ENCODE measurements at regions not wholly inside any gene's neighbourhood (a gene's known extent, or its start where the extent isn't known, plus 50 kb on each side); places are given as distances from the start of the nearest gene placed in this dataset.

GRCh38 chr20:40545478-40545877 lies 143.6 kb downstream of the MAFB start:
- DNase-seq, result no peak

DNA sequence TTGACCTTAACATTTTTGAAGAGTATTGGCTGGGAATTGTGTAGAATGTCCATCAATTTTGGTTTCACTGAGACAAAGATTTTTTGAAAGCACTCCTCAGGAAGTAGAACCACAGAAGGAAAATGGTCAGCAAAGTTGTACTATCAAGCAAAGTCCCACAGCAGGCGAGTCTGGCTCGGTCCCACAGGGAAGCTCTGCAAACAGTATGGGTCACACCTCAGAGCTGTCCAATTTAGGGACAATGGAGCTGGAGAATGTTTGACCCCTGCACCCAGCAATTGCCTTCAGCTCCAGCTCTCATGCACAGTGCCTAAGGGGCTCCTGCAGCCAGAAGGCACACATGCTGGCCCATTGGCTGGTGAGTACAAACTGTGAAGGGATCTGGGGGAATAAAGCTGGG lies 147.0 kb downstream of the MAFB start:
- no peak for DNase-seq

- DNase-seq, result no peak
These were observed 148.9 kb downstream of the MAFB start for GRCh38 chr20:40540166-40540565.

DNA sequence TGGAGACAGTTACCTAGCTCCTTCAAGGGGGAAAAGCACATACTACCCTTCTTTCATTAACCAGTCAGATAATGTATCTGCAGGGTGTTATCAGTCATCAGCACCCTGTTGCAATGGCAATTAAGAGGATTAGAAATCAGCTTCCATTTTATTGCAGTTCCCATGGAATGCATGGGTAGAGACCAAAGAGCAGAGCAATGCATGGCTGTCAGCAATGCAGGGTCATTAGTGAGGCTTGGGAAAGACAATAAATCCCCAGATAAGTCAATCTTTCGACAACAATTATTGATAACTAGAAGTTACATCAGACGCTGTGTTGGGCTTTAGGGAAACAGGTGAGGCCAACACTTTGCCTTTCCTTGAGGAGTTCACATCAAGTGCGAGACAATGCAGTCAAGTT lies 150.9 kb downstream of the MAFB start:
- DNase-seq, result no peak

GRCh38 chr20:40536808-40537207 lies 152.2 kb downstream of the MAFB start:
- DNase-seq, result no peak

- no peak for DNase-seq
These were observed 153.2 kb downstream of the MAFB start for GRCh38 chr20:40535816-40536215.

DNA sequence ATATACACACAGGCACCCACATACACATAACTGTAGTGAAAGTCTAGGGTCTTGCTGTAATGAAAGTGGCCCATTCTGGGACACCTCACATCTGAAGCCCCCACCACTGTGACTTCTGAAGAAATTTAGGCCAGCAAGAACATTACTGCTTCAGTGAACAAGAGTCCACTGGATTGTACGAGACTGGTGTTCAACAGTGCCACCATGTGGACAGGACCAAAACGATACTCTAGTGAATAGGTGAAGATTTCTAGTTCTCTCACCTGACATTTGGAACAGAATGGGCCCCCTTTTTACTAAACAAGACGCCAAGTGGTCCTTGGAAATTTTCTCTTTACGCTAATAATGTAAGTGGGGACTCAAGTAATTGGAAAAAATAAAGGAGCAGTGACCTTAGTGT lies 156.9 kb downstream of the MAFB start:
- no peak for DNase-seq

GRCh38 chr20:40525351-40525750 lies 163.7 kb downstream of the MAFB start:
- DNase-seq, result no peak

GRCh38 chr20:40524071-40524470 lies 165.0 kb downstream of the MAFB start:
- DNase-seq, result no peak

DNA sequence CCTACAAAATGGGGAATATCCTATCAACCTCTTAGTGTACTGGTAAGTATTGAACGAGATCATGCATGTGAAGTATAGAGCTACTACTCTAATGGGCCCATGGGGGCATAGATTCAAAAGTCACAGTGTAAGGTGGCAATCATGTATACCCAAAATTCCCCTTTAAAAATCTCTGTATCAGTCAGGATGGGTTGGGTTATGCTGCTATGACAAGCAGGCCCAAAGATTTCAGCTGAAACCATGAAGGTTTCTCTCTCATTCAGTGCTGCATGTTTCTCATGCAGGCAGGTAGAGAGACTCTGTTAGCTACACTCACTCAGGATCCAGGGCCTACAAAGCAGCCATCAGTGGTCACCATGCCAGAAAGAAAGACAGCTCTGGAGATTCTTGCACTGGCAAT lies 166.6 kb downstream of the MAFB start:
- no peak for DNase-seq

GRCh38 chr20:40521962-40522361 lies 167.1 kb downstream of the MAFB start:
- no peak for DNase-seq

- DNase-seq, result no peak
These were observed 169.1 kb downstream of the MAFB start for GRCh38 chr20:40519918-40520317.

DNA sequence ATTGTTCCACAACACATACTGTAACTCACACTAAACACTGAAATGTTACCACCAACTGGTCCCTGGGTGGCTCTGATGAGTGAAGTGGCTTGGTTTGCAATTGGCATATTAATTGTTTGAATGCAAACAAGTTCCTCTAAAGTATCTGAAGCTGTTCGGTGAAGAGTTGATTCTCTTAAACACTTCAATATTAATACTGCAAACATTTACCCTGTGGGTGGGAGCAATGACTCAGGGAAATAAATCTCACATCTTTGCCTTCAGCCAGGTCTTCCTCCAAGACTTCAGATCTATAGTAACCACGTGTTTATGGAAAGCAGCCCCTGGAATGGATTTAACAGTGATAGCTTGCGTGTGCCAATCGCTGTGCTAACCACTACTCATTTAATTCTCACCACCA lies 176.0 kb downstream of the MAFB start:
- DNase-seq, result no peak

GRCh38 chr20:40512591-40512990 lies 176.4 kb downstream of the MAFB start:
- DNase-seq, result no peak

GRCh38 chr20:40511478-40511877 lies 177.6 kb downstream of the MAFB start:
- no peak for DNase-seq

DNA sequence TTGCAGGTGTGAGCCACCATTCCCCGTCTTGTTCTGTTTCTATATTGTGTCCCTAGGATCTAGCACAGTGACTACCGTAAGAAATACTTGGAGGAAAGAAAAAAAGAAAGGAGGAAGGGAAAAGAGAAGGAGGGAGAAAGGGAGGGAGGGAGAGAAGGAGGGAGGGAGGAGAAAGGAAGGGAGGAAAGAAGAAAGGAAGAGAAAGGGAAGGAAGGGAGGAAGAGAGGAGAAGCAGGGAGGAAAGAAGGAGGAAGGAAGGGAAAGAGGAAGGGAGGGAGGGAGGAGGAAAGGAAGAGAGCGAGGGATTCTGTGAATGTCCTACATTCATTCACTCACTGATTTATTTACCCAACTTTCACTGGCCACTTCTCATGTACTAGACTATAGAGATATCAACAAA lies 178.4 kb downstream of the MAFB start:
- no peak for DNase-seq

- DNase-seq, result no peak
These were observed 180.2 kb downstream of the MAFB start for GRCh38 chr20:40508821-40509220.

DNA sequence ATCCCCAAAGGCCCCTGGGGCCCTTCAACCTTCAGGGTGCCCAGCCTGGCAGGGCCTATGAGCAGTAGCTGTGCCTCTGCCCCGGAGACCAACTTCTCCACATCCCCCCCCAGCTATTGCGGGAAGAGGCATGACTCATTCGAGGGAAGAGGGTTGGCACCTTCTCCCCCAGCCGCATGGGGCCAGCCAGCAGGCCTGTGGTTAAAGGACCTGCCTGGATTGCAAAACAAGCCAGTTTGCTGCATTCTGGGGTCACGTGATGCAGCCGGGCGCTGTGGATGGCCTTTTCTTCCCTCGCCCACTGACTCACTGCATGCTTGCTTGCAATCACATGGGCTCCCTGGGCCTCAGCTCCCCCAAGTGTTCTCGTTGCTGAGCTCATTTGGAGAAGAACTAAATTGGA lies 182.5 kb downstream of the MAFB start:
- peak in 49 of 56 donors; percentile 6 to 80 (median 48) for DNase-seq

DNA sequence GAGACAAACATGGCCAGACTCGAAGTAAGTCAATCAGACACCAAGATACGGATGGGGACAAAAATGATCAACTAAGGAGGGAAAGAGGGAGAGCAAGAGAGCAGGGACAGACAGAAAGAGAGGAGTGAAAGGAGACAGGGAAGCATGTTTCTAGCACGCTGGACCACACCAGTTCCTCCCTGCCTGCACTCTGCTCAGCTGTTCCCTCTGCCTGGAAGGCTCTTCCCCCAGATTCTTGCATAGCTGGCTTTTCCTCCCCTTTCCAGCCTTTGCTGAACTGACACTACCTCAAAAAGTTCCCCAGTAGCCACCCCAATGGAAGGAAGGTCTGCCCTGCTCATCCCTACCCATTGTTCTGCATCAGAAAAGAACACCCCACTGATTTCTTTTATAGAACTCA lies 185.9 kb downstream of the MAFB start:
- peak in 1 of 56 donors; percentile 6 for DNase-seq

DNA sequence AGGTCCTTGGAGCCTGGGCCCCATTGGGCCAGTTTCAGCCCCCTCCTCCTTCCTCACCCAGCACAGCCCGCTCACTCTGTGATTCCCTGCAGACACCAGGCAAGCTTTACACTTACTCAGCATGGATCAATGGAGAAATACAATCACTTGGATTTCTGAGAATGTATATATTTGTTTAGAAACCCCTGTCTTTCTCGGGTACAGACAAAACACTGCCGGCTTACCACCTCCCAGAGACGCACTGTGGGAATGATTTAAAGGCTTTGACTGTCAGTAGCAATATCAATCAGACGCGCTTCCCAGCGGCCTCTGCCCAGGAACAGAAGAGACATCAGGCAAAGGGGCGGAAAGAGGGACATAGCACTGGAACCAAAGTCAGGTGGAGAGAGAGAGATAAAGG lies 186.5 kb downstream of the MAFB start:
- no peak for DNase-seq

DNA sequence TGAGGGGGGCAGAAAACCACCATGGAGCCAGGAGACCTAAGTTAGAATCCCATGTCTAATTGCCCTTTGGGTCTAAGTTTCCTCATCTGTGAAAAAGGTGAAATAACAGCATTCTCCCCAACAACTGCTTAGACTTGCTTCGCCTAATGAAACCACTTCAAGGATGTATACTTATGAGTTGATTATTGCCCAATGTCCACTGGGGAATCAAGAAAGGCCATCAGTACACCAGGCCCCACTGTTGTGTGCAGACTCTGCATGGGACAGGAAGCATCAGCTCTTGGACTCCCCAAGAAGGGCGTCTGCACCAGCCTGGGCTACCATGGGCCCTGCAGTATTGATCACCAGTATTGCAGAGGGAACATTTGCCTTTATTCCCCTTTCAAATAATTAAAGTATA lies 189.6 kb downstream of the MAFB start:
- no peak for DNase-seq

GRCh38 chr20:40497899-40498691 lies 190.9 kb downstream of the MAFB start:
- DNase-seq, result peak in 8 of 56 donors; percentile 4 to 16 (median 8)

DNA sequence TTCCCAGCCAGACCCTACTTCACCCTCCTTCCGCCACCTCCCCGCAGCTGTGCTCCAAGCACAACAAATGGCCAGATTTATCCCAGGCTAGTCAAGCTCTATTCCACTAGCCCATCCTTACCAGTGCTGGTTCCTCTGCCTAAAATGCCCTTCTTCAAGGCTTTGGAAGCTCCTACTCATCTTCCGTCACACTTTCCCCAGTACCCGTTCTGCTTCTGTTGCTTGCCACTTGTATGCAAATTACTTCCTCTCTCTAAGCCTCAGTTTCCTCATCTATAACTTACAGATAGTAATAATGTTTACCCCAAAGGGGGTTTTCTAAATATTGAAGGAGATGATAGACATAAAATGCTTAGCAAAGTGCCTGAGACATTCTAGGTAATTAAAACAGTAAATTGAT lies 193.1 kb downstream of the MAFB start:
- no peak for DNase-seq

DNA sequence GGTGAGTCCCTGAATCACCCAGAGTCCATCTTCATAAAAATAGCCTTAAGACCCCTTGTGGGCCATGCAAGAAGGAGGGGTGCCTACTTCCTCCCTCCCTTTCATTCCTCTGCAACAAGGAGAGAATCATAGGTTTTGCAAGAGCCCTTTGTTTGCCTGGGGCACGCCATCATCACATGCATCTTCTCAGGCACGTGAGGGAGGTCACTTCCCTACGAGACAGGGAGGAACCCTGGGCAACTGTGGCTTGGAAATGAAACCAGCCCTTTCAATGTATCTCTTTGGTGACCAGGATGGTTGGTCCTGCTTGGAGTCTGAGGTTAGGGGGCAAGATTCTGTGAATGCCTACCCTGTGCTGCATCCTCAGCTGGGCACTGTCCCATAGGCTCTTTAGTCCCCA lies 194.8 kb downstream of the MAFB start:
- peak in 6 of 56 donors; percentile 6 to 40 (median 8) for DNase-seq

Measured in amygdala (tissue), 56 donors.